K562 (cell line): ENCODE measurements at regions not wholly inside any gene's neighbourhood (a gene's known extent, or its start where the extent isn't known, plus 50 kb on each side); places are given as distances from the start of the nearest gene placed in this dataset.

ENCODE experiments used
- ATAC-seq: fragments of 200-7000 bp; cut with Tn5 transposase; 3 replicates; pipeline ENCODE4 v1.9.1; 2020; ENCODE audit warnings: moderate library complexity
- BruUV-seq: library from RNA; stranded (reverse); fragments of 400-500 nt; replicated peaks from 2 replicates; lab custom pipeline; 2021; lab: Mats Ljungman, UMichigan
- CTCF ChIA-PET: fragments of 300-600 bp; formaldehyde crosslinking; extraction: SDS; loops from one replicate; lab custom pipeline; 2021; ENCODE audit warnings: low intra/inter-chr PET ratio; lab: Yijun Ruan, JAX
- POLR2A ChIA-PET: fragments of 300-600, 350-650 bp; sonication (Branson Sonifier 250); formaldehyde crosslinking; extraction: SDS; loops from one replicate; lab custom pipeline; 2021; ENCODE audit warnings: antibody characterized with exemption, inconsistent platforms; lab: Yijun Ruan, JAX
- DNase-seq, 4 experiments: peaks; one replicate each; pipeline versions ENCODE4 v3.0.0 to v3.0.0-alpha.2; 2011 to 2018; ENCODE audit warnings: low spot score in 3 of 4, mixed read lengths in 3 of 4; ENCODE audit errors: extremely low read depth in 1 of 4
- FAIRE-seq: peaks from 2 replicates; lab custom pipeline; 2011; peaks lifted over from hg19 to GRCh38; lab: Jason Lieb, UNC
- H2AFZ ChIP-seq: 2 replicates; pipeline ENCODE4 v1.6.0; 2011; ENCODE audit warnings: low read depth, low read length, control low read depth, inconsistent platforms
- H3K27ac ChIP-seq: fragments of 200-600 bp; 3 replicates; pipeline ENCODE4 v1.8.0; 2011; ENCODE audit warnings: low read depth, mild to moderate bottlenecking, control low read depth, inconsistent platforms, low read length, moderate library complexity, mixed read lengths; ENCODE audit errors: extremely low read depth
- H3K27me3 ChIP-seq, 2 experiments: fragments of 300-600 bp in 1 of 2; 2 replicates in 1 of 2; 3 replicates in 1 of 2; pipeline versions ENCODE4 v1.6.0 to v1.8.0; 2011; ENCODE audit warnings: inconsistent platforms in 2 of 2, low read length in 2 of 2, mild to moderate bottlenecking in 1 of 2, mixed read lengths in 1 of 2, moderate library complexity in 1 of 2; ENCODE audit not compliant: control insufficient read depth in 2 of 2, insufficient read depth in 2 of 2
- H3K36me3 ChIP-seq: fragments of 300-600 bp; 3 replicates; pipeline ENCODE4 v1.8.0; 2011; ENCODE audit warnings: mild to moderate bottlenecking, low read length, inconsistent platforms; ENCODE audit not compliant: control insufficient read depth, insufficient read depth
- H3K4me1 ChIP-seq, 2 experiments: fragments of 200-600 bp in 1 of 2; replicated peaks in 1 of 2; 2 replicates in 1 of 2; 3 replicates in 1 of 2; pipeline versions ENCODE4 v1.5.1 to v1.8.0; 2011; ENCODE audit warnings: inconsistent platforms in 2 of 2, low read length in 2 of 2, mild to moderate bottlenecking in 1 of 2, mixed read lengths in 1 of 2, moderate library complexity in 1 of 2; ENCODE audit not compliant: control insufficient read depth in 2 of 2, insufficient read depth in 2 of 2
- H3K4me2 ChIP-seq: 2 replicates; pipeline ENCODE4 v1.6.1; 2011; ENCODE audit warnings: low read length, control low read depth, inconsistent platforms, mixed read lengths; ENCODE audit not compliant: insufficient read depth
- H3K4me3 ChIP-seq: fragments of 200-600 bp; sonication (generic), shearing (Covaris generic); 2 replicates; pipeline ENCODE4 v1.5.1; 2016; ENCODE audit warnings: control low read depth, inconsistent platforms
- H3K79me2 ChIP-seq: fragments of 200-600 bp; 3 replicates; pipeline ENCODE4 v1.8.0; 2011; ENCODE audit warnings: low read length, inconsistent platforms; ENCODE audit not compliant: control insufficient read depth, insufficient read depth
- H3K9ac ChIP-seq, 2 experiments: 2 replicates each; pipeline versions ENCODE4 v1.6.0 to v1.6.1; 2011; ENCODE audit warnings: low read depth in 2 of 2, low read length in 2 of 2, control low read depth in 1 of 2, inconsistent platforms in 1 of 2, mild to moderate bottlenecking in 1 of 2, mixed read lengths in 1 of 2; ENCODE audit not compliant: insufficient read depth in 1 of 2
- H3K9me1 ChIP-seq: one replicate; pipeline ENCODE4 v1.6.0; 2011; ENCODE audit warnings: inconsistent platforms, mild to moderate bottlenecking, low read length, moderate library complexity; ENCODE audit not compliant: control insufficient read depth, insufficient read depth
- H3K9me3 ChIP-seq: replicated peaks from 2 replicates; pipeline ENCODE4 v1.5.1; 2011; ENCODE audit warnings: low read depth, low read length, inconsistent platforms; ENCODE audit not compliant: control insufficient read depth, insufficient read depth
- H4K20me1 ChIP-seq: replicated peaks from 2 replicates; pipeline ENCODE4 v1.6.1; 2011; ENCODE audit warnings: low read length, inconsistent platforms, mixed read lengths; ENCODE audit not compliant: control insufficient read depth, insufficient read depth
- CREBBP ChIP-seq: IDR thresholded peaks from one replicate; pipeline ENCODE4 v1.6.1; 2012; ENCODE audit warnings: low read depth, mild to moderate bottlenecking, control low read depth, inconsistent platforms, low read length
- CREM ChIP-seq: IDR thresholded peaks from 2 replicates; pipeline ENCODE4 v1.6.1; 2014; ENCODE audit warnings: antibody characterized with exemption, low read depth
- ESRRA ChIP-seq: fragments of 450-650 bp; IDR thresholded peaks from 2 replicates; pipeline ENCODE4 v1.6.1; 2014; ENCODE audit warnings: low read depth, mild to moderate bottlenecking, moderate library complexity, borderline replicate concordance
- HLTF ChIP-seq: fragments of 450-650 bp; IDR thresholded peaks from 2 replicates; pipeline ENCODE4 v1.6.1; 2016
- MCM7 ChIP-seq, 2 experiments: fragments of 450-650 bp; IDR thresholded peaks; 2 replicates each; pipeline ENCODE4 v1.6.1; 2016 to 2018
- PHF8 ChIP-seq: fragments of 200-600 bp; sonication (generic); IDR thresholded peaks from 2 replicates; pipeline ENCODE4 v1.6.1; 2012; ENCODE audit warnings: mixed run types, mild to moderate bottlenecking, inconsistent platforms, low read length, moderate library complexity, borderline replicate concordance
- RAD21 ChIP-seq, 2 experiments: fragments of 250-450 bp in 1 of 2; fragments of 450-650 bp in 1 of 2; sonication (Bioruptor Pico) in 1 of 2; formaldehyde crosslinking in 1 of 2; IDR thresholded peaks in 1 of 2; conservative IDR thresholded peaks in 1 of 2; 2 replicates each; pipeline versions ENCODE4 v1.4.0 to v1.8.0; 2020 to 2022; ENCODE audit warnings: mild to moderate bottlenecking in 2 of 2, moderate library complexity in 1 of 2
- RBM25 ChIP-seq: fragments of 200-400 bp; formaldehyde crosslinking; IDR thresholded peaks from 2 replicates; pipeline ENCODE4 v1.6.1; 2018; ENCODE audit warnings: low read length, low read depth, moderate library complexity; ENCODE audit not compliant: severe bottlenecking
- SIN3A ChIP-seq, 2 experiments: fragments of 150-350 bp in 1 of 2; IDR thresholded peaks; 2 replicates each; pipeline ENCODE4 v1.6.1; 2011 to 2016; ENCODE audit warnings: borderline replicate concordance in 2 of 2, low read depth in 2 of 2, low read length in 2 of 2, mild to moderate bottlenecking in 2 of 2, moderate library complexity in 2 of 2; ENCODE audit not compliant: control insufficient read depth in 1 of 2
- SMAD4 ChIP-seq: fragments of 250-450 bp; sonication (Bioruptor Pico); conservative IDR thresholded peaks from 2 replicates; pipeline ENCODE4 v1.8.0; 2021; ENCODE audit warnings: inconsistent platforms, mild to moderate bottlenecking, moderate library complexity
- ZNF146 ChIP-seq: IDR thresholded peaks from one replicate; pipeline ENCODE4 v1.6.1; 2018; ENCODE audit warnings: missing compliant biosample characterization; ENCODE audit not compliant: unreplicated experiment
- ZNF507 ChIP-seq: conservative IDR thresholded peaks from 2 replicates; pipeline ENCODE4 v1.6.1; 2017; ENCODE audit warnings: missing genetic modification characterization, missing compliant biosample characterization
- ZNF586 ChIP-seq: fragments of 450-650 bp; formaldehyde crosslinking; conservative IDR thresholded peaks from 2 replicates; pipeline ENCODE4 v1.4.0; 2020; ENCODE audit warnings: mild to moderate bottlenecking, moderate library complexity
- ZNF589 ChIP-seq: fragments of 200-800 bp; sonication (Bioruptor generic); IDR thresholded peaks from 2 replicates; pipeline ENCODE4 v1.6.1; 2016; ENCODE audit warnings: low read depth, missing genetic modification characterization, missing compliant biosample characterization
- ZNF785 ChIP-seq: fragments of 250-450 bp; sonication (Bioruptor Pico); IDR thresholded peaks from 2 replicates; pipeline ENCODE4 v1.4.0; 2020; ENCODE audit warnings: mild to moderate bottlenecking
- WGBS: fragments of 100-300 bp; shearing (Covaris generic); methylation state at CpG from one replicate; pipeline ENCODE4 v1.1.6; 2016; ENCODE audit warnings: low coverage, mixed read lengths; ENCODE audit not compliant: insufficient coverage; ENCODE audit errors: missing lambda C conversion rate; 5-methylcytosine and 5-hydroxymethylcytosine counted together
- in situ Hi-C: fragments of 300-500 bp; cut with MboI; formaldehyde crosslinking; loops from 4 replicates; pipeline ENCODE4 v1.15.0; 2018; ENCODE audit warnings: inconsistent platforms, mixed read lengths
- intact Hi-C: fragments of 100-400 bp; cut with micrococcal nuclease; formaldehyde crosslinking; loops from 2 replicates; pipeline ENCODE4 v1.14.2; 2022
- TF ChIP-seq, protein P1 (sequence below), 2 experiments: IDR thresholded peaks; 2 replicates each; pipeline ENCODE4 v1.6.1; 2011; ENCODE audit warnings: borderline replicate concordance in 1 of 2, control low read depth in 1 of 2, low read depth in 1 of 2, low read length in 1 of 2, mild to moderate bottlenecking in 1 of 2, mixed read lengths in 1 of 2, moderate library complexity in 1 of 2; ENCODE audit not compliant: insufficient read depth in 1 of 2, insufficient read length in 1 of 2, poor library complexity in 1 of 2, severe bottlenecking in 1 of 2; ENCODE audit errors: extremely low read depth in 1 of 2
- TF ChIP-seq, protein P2 (sequence below): sonication (generic); formaldehyde crosslinking; IDR thresholded peaks from 2 replicates; pipeline ENCODE4 v1.9.0; 2022; ENCODE audit warnings: mild to moderate bottlenecking, missing genetic modification reagents
- TF ChIP-seq, protein P3 (sequence below): fragments of 250-450 bp; sonication (Bioruptor Pico); IDR thresholded peaks from 2 replicates; pipeline ENCODE4 v1.5.0; 2021; ENCODE audit warnings: mild to moderate bottlenecking, borderline replicate concordance

DNA sequence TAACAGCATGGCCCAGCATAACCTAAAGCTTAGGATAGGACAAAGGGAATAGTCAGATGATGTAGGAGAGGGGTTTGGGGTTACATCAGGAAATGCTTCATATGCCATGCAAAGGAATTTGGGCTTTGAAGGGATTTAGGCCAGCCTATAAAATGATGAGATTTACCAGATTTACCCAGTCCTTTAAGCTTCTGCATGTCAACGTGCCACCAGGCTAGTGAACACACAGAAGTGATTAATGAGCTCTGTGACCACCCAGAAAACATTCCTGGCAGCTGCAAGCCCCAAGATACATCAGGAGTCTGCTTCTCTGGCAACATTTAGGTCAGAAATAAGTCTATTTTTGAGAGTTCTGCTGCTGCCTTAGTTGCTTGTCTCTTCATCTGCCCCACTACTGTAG, 118.3 kb downstream of the LRIG3 start:
- 0% methylated on average over 1 of the region's 1 CpG for WGBS
- intact Hi-C loops: no loop called here
- POLR2A ChIA-PET: no interaction called here
- no peak for TF ChIP-seq MCM7 (IDR thresholded peaks at IDR 0.05)
- no peak for TF ChIP-seq RBM25
- no peak for TF ChIP-seq SMAD4 (CRISPR knock-in tag)
- TF ChIP-seq ZNF589 (CRISPR knock-in tag): no peak
- no peak for TF ChIP-seq ESRRA
- no peak for TF ChIP-seq RAD21 (CRISPR knock-in tag; conservative IDR thresholded peaks at IDR 0.05 in 1 of 2, IDR thresholded peaks at IDR 0.05 in 1 of 2)
- TF ChIP-seq, protein P1, sequence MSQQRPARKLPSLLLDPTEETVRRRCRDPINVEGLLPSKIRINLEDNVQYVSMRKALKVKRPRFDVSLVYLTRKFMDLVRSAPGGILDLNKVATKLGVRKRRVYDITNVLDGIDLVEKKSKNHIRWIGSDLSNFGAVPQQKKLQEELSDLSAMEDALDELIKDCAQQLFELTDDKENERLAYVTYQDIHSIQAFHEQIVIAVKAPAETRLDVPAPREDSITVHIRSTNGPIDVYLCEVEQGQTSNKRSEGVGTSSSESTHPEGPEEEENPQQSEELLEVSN (IDR thresholded peaks at IDR 0.05; ENCODE audit: borderline replicate concordance in 1 of 2, extremely low read depth in 1 of 2, insufficient read depth in 1 of 2, insufficient read length in 1 of 2, low read depth in 1 of 2, low read length in 1 of 2, poor library complexity in 1 of 2, severe bottlenecking in 1 of 2): no peak
- no peak for TF ChIP-seq ZNF507 (tag)
- no peak for TF ChIP-seq CREBBP
- TF ChIP-seq ZNF586: no peak
- no peak for TF ChIP-seq CREM
- no peak for TF ChIP-seq ZNF146 (CRISPR knock-in tag)
- TF ChIP-seq PHF8: no peak
- TF ChIP-seq, protein P2, sequence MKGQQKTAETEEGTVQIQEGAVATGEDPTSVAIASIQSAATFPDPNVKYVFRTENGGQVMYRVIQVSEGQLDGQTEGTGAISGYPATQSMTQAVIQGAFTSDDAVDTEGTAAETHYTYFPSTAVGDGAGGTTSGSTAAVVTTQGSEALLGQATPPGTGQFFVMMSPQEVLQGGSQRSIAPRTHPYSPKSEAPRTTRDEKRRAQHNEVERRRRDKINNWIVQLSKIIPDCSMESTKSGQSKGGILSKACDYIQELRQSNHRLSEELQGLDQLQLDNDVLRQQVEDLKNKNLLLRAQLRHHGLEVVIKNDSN: no peak
- no peak for TF ChIP-seq HLTF
- TF ChIP-seq SIN3A (IDR thresholded peaks at IDR 0.05; ENCODE audit: borderline replicate concordance in 2 of 2, control insufficient read depth in 1 of 2, low read depth in 2 of 2, low read length in 2 of 2): no peak
- TF ChIP-seq, protein P3, sequence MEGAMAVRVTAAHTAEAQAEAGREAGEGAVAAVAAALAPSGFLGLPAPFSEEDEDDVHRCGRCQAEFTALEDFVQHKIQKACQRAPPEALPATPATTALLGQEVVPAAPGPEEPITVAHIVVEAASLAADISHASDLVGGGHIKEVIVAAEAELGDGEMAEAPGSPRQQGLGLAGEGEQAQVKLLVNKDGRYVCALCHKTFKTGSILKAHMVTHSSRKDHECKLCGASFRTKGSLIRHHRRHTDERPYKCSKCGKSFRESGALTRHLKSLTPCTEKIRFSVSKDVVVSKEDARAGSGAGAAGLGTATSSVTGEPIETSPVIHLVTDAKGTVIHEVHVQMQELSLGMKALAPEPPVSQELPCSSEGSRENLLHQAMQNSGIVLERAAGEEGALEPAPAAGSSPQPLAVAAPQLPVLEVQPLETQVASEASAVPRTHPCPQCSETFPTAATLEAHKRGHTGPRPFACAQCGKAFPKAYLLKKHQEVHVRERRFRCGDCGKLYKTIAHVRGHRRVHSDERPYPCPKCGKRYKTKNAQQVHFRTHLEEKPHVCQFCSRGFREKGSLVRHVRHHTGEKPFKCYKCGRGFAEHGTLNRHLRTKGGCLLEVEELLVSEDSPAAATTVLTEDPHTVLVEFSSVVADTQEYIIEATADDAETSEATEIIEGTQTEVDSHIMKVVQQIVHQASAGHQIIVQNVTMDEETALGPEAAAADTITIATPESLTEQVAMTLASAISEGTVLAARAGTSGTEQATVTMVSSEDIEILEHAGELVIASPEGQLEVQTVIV (CRISPR knock-in tag): no peak
- no peak for TF ChIP-seq ZNF785 (CRISPR knock-in tag)

More for the DNA sequence above, 118.3 kb downstream of the LRIG3 start:
- ATAC-seq (no peak), DNase-seq (no peak), FAIRE-seq (no peak)
- no peak overlapping the region for H3K4me3 ChIP-seq
- no peak overlapping the region for H3K4me2 ChIP-seq
- H3K79me2 ChIP-seq: no peaks in the 10 kb centered on the region
- in situ Hi-C loops: no loop called here
- H3K9me1 ChIP-seq: no peaks in the 10 kb centered on the region
- H3K9ac ChIP-seq: no peak overlapping the region
- no peak overlapping the region for H2AFZ ChIP-seq
- no peaks in the 10 kb centered on the region for H3K27me3 ChIP-seq
- H3K9me3 ChIP-seq: no peaks in the 10 kb centered on the region
- CTCF ChIA-PET: no interaction called here
- BruUV-seq: no TSS peak
- no peaks in the 10 kb centered on the region for H3K36me3 ChIP-seq
- H4K20me1 ChIP-seq: no peaks in the 10 kb centered on the region
- no peak overlapping the region for H3K27ac ChIP-seq
- no peaks in the 10 kb centered on the region for H3K4me1 ChIP-seq
